ENCODE measurements at regions not wholly inside any gene's neighbourhood (a gene's known extent, or its start where the extent isn't known, plus 50 kb on each side); places are given as distances from the start of the nearest gene placed in this dataset.

DNA sequence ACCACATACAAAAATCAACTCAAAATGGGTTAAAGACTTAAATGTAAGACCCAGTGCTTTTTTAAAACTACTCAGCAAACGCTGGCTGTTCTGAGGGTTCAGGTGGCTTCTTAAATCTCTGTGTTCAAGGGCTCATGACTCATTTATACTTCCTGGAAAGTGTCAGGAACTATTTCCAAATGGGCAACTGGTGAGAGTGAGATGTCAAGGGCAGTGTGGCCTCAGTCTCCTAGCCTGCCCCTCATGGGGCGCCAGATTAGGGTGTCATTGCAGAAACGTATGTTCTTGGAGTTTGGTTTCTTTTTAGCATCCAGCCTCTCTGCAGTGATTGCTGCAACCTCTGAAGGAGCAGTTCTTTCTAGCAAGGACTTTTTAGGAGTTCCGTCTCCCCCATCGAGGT lies 485.4 kb downstream of the TNS1 start:
- DNase-seq = peak in 1 of 4 experiments; percentile 20

DNA sequence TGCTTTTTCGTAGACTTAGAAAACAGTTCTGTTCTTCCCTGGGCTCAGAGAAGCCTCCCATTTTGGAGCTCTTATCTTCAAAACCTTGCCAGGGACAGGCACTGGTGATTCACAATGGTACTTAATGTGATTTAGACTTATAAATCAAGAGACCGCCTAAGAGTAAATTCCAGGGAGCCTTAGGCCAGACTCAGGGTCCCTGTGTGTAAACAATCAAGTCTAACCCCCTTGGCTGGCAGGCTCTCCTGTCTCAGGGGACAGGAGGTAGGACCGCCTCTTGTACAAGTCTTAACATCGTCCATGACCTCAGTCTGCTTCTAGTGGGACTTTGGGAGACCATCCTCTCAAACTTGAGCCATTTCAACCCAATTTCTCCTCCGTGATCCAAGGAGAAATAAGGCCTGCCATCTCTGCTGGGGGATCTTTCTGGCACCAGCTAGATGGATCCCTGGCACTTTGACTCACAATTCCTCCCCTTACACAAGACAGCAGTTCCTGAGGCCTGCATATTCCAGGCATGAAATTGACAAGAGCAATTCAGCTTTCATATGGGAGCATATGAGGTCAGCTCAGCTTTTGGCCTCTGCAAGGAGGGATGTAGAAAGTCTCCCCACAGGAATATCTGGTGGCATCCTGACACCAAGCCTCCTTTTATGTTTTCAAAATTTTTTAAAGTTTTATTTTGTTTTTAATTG lies 487.0 kb downstream of the TNS1 start:
- no peak for DNase-seq

DNA sequence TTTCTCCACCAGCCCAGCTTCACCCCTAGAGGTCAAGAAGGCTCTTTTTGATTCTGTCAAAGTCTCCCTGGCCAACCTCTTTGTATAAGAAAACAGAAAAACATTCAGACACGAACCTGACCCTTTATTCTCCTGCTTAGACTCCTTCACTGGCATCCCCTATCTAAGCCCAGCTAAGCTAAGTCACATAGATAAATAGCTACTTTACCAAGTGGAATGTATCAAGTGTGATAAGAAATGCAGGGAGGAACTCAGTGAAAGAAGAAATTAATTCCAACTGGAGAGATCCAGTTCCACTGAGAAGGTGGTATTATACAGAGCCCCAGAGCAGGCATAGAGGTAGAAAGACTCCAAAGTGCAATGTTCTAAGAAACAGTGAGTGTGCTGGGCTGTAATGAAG lies 489.5 kb downstream of the TNS1 start:
- DNase-seq = no peak

DNA sequence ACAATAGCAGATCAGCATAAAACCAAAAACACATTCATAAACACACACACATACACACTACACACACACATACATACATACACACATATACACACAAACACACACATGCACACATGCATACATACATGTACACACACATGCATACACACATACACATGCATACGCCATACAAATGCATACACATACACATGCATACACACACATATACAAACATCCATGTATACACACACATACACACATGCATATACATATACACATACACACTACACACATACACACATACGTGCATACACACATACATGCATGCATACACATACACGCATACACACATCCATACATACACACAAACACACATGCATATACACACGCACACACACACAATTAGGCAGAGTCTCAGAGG lies 490.1 kb downstream of the TNS1 start:
- no peak for DNase-seq

DNA sequence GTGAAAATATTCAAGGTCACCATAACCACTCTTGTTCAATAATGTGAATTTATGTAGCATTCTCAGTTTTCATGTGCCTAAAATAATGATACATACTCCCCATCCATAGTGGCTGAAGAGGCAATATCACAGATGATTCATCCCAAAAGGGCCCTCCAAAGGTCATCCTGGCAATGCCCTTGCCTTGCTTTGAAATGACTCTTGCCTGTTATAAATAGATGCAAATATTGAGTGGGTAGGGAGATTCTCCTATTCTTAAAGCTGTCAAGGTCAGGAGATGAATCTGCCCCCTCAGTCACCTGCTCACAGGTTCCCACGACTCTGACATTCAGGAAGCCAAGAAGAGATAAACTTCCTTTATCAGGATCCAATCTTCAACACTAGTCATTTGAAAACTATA lies 490.5 kb downstream of the TNS1 start:
- peak in 3 of 4 experiments; percentile 28 to 62 (median 41) for DNase-seq

DNA sequence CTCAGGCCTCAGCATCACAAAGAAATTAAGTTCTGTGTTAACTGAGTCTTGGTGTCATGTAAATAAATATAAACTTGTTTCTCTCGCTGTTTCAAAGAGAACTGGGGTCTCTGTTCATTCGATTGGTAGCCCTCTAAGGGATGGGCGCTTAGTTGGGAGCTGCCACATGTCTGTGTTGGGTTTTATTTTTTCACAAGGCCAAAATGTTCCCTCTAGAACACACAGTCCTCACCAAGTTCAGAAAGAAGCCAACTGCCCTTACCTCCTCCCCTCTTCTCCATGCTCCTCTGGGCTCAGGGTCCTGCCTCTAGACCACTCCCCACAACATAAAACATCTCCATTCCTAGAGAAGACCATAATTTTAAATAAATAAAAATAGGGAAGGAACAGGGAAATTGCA lies 490.9 kb downstream of the TNS1 start:
- no peak for DNase-seq

DNA sequence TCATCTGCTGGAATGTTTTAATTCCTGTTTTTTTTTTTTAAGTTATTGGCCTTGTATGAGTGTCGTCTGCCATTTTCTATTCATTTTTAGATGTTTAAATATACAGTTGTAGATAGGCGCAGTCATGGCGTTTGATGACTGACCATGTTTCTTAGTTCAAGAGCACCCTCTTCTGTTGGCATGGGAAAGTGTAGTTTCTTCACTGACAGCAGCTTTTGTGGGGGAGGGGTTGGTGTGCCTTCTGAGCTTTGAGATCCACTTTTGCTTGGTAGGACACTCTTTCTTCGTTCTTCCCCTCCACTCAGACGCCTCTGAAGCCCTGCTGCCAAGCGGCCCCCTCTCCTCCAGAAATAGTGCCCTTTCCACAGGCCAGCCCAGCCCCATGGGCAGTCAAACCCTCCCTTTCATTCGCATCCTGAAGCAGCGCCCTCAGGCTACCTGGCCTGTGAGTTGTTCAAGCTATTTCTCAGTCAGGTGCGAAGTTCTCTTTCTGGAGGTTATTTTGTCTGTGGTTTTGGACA lies 492.0 kb downstream of the TNS1 start:
- peak; percentile 76 to 90 (median 76) for DNase-seq

DNA sequence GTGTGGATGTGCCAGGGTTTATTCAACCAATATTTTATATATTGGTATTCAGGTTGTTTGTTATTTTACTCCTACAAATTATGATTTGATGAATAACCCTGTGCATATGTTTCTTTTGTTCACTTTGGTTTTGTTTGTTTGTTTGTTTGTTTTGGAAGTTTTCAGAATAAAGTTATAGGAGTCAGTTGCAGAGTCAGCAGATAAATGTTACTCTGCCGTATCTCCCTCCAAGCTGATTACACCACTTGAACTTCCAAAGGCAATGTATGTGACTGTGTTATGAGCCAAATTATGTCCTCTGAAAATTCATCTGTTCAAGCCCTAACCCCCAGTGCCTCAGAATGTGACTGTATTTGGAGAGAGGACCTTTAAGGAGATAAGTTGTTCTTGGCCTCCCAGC lies 497.5 kb downstream of the TNS1 start:
- no peak for DNase-seq

DNA sequence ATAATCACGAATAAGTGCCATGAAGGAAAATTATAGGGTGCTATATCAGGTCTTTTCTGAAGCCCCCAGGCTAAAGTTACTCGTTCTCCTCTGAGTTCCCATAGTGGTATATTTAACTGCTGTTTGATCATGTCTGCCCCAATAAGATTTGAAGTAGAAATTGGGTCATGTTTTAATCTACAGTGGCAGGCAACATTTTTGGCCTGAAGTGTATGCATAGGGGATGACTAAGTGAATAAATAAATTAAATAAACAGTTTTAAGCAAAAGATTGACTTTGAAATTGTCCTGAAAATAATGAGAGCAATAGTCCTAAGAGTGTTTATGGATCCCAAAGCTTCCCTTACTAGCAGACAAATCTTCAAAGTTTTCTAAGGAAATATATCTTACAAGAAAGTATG lies 500.9 kb downstream of the TNS1 start:
- no peak for DNase-seq

DNA sequence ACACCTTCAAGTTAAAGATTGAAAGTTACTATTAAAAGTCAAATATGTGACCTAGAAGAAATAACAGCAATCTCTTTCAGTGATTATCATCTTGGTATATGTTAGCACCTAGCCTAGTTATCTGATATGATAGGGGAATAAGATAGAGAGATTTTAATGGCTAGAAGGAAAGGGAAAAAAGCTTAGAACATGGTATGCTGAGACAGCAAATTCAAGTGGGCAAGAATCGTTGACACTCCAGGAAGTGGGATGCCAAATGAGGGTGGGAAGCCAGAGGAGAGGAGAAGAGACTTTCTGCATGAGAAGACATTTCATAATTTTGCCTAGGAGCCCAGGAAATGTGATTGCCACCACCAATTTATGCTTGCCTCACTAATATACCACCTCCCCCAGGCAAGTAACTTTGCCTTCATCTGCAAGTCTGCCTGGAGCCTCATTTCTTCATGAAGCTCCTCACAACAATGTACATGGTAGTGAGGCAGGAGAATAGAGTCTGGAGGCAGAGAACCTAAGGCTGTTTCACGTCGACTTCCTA lies 504.9 kb downstream of the TNS1 start:
- no peak for DNase-seq

DNA sequence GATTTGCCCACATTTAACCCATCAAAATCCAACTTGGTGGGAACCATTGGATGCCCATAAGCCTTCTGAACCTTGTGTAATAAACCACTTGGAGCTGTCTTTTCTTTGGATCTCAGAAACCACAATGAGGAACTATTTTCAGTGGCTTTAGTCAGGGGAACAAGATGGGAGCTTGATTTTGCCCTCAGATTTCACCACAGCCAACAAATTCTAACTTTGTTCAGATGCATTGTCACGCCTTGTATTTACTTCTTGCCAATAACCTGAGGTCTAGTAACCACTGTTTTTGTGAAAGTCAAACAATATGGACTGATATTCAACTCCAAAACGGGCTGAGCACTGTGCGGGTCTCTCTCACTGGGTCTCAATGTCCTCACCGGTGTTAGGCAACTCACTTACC lies 508.2 kb downstream of the TNS1 start:
- DNase-seq = peak; percentile 28 to 66 (median 47)

DNA sequence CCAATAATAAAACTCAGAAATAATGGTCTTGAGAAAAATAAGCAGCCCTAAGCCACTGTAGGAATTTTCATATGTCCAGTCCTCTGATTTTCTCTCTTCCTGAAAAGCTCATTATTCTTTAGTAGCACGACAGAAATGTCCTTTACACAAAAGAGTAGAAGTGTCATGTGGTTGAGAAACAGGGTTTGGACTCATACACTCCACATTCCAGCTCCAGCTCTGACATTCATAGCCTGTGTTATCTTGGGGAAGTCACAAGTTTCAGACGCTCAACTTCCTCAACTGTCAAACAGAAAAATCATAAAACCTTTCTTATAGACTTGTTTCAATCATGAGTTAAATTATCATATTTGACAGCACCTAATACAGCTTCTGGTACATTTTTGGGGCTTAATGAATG lies 511.5 kb downstream of the TNS1 start:
- peak; percentile 64 to 90 (median 80) for DNase-seq

DNA sequence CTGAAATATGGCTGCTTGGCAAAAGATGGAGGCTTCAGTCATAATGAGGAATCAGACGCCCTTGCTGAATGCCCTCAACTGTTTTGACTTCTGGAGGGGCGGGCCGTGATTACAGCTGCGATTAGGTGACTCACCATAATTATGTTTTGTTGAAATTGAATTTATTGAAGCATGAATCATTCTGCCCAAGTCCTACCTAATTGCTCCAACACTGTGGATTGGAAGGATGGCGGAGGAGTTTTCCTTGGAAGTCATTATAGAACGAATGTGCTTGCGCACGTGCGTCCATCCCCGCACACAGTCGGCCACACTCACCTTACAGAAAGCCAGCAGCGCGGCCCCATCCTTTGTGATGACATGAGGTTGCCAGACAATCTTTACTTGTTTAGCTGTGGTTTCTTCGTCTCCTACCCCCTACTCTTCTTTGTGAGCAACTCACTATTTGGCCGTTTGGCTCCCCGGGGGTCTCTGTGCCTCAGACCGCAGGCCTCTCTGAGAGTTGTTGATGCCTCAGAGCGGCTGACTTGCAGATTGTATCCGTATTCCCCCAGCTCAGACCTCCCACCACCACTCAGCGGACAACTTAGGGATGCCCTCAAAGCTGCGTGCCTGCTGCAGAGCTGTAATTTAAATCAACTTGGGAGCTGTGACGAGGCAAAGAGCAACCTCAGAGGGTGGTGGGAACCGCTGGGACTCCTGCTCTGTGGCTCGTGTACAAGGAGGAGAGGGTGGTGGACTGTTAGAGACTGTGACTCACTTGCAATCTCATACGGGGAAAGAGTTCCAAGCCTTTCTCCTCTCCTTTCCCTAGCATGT lies 513.4 kb downstream of the TNS1 start:
- DNase-seq = no peak

DNA sequence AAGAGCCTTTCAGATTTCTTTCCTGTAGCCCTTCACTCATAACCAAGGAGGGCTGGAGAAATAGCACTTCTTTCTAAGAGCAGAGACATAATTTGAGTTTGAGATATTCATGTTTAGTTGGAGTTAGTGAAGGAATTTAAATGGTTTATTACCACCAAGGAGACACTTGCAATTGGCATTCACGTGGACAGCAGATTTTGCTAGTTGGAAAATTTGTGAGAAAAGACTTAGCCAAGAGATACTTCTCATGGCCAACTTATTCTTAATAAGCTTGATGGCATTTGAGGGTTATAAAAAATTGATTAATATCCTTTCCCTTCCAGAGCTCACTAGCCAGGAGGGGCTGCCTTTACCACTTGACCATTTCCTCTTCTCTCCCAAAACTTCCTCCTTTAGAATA lies 518.7 kb downstream of the TNS1 start:
- peak in 1 of 4 experiments; percentile 22 for DNase-seq

DNA sequence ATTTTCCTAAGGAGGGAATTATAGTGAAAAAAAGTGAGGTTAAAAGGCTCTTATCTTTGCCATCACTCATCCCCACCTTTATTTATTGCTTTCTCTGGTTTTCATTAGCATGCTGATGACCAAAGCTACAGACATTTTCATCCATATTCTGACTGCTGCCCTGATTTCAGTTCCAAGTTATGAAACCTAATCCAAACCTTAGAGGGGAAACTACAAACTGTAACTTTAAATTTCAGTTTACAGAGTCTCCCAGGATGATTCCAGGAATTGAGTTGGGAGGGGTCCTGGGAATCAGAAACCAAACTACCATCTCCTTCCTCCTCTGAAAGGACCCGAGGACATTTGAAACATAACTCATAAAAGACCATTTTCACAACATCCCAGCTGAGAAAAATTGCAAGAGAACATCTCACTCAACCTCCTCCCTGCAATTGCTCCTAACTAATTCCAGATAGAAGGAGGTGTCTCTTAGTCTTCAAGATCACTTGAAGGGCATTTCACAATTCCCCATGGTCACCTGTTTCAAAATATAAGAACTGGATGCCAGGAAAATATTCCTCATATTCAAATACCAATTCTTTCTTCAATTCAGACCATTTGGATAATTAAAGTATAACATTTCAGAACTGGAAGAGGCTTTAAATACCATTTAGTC lies 520.6 kb downstream of the TNS1 start:
- DNase-seq = no peak

DNA sequence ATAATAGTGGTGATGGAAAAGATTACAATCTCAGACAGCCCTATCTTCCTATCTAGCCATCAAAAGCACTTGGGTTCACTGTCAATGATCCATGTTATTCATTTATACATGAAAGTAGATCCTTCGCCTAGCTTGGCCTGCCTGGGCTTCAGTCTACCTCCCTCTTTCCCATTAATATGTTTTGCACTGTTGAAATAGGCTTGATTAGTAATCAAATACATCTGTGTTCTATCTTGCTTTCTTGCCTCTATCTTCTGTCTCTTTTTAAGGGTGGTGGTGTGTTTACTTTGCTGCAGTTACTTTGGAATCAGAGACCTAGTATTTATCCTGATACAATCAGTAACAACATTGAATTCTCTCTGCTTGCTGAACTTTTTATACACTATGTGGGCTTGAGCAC lies 521.2 kb downstream of the TNS1 start:
- no peak for DNase-seq

DNA sequence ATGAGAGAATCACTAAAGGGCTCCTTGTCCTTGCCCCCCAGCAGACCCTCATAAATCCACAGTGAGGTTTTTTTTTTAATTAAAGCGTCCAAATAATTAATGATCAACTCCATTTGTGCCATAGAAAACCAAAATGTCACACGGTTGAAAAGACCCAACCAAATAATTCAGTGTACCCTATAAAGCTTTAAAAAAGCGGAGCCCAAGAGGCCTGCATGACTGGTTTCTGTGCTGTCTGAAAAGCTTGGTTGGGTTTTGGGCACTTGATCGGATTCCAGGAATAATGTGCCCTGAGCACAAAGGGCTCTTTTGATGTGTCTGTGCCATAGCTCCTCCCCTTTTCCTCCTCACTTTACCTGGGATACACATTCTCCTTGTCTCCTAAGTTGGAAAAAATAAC lies 523.2 kb downstream of the TNS1 start:
- DNase-seq = no peak

DNA sequence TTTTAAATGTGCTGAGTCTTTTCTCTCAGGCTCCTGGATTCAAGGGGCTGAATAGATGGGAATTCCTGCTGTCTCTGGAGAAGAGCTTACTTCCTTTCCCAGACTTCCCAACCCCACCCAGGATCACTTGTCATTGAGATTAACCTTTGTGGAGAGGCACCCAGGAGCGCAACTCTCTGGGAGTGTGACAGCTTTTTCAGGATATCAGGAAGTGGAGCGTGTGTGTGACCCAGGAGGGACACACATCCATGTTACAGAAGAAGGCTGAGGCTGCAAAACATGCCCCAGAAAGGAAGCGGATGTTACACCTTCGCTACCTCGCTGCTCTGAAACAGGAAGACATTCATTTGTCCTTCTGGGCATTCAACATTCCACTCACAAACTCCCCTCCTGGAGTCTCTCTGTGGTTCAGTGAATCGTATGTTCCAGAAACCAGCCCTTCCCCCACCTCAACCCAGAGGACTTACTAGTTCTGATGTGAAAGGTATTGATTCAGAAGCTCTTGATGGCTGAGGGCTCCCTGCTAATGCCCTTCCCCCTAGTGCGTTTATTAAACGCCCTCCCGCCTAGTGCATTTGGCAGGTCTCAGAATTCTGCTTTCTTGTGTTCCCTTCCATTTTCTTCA lies 523.9 kb downstream of the TNS1 start:
- DNase-seq = no peak

DNA sequence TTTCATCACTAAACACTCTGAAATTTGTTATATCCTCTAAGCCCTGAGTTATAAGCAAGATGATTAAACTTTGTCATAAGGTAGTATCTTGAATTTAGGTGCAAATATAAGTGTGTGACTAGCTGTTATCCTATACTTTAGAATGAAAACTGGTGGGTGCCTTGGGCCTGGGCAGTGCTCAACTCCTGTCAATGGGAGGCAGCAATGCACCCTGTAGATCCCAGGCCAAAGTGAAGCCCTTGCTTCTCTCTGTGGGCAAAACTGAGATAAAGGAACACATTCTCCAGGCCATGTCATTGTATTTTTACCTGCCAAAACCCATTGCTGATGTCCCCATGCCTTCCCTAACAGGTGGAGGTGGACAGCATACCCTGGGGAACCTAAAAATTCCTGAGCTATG lies 525.2 kb downstream of the TNS1 start:
- DNase-seq = no peak

DNA sequence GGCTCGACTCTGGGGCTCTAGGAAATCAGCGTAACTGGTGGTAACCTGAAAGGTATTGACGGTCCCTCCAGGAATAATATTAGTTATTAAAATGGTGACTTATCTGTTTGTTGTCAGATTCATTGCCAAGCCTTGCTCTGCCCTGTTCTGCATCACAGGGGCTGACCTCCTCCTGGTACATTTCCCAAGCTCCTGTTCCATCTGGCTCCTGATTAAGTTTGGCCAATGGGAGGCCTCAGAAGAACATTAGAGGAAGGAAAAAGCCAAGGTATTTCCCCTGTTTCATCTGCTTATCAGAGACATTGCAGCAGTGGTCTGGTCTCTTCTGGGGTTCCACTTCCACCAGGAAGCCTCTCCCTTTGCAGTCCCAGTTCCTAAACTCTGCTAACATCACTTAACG lies 527.0 kb downstream of the TNS1 start:
- no peak for DNase-seq

DNA sequence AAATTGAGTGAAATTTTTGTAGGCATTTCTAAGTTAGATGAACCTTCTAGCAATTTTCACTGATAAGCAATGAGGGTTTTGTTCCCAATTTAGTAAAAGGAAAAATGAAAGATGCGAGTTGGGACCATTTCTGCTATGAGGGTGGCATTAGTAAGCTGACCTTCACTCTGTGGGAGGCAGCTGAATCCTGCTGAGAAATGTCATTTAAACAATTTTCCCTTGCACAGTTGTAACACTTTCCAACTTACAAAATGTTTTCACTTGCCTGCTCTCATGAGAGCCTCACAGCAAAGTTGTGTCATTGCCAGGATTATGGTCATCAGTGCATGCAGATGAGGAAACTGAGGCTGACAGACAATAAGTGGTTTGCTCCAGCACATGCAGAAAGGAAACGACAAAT lies 527.7 kb downstream of the TNS1 start:
- no peak for DNase-seq

DNA sequence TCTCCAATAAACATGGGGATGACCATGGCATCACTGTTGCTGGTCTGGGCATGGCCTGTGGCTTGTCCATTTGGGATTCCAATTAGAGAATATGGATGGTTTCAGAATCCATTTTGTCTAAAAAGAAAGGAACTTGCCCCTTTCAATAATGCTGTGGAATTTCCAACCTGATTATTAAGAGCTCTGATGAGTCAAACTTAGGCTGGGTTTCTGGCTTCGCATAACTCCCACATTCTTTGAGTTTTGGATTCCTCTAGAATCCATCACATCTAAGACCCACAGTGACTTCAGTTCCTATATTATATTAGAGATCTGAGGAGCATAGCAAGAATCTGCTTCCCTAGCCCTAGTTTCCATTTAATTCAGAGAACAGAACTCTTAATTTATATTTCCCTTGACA lies 531.5 kb downstream of the TNS1 start:
- no peak for DNase-seq
